T-helper 1 cell treated with Interleukin-12 subunit alpha and Interleukin-12 subunit beta and Interleukin-4 antibody, amounts not matched to agents 30 ng/mL and 1 ng/mL, for 36 hours (primary cell): ENCODE measurements at regions not wholly inside any gene's neighbourhood (a gene's known extent, or its start where the extent isn't known, plus 50 kb on each side); places are given as distances from the start of the nearest gene placed in this dataset.
"Not testable (repeated sequence)": the region's sequence is repeated elsewhere in the genome, so short reads cannot be mapped to it uniquely, and the experiment has no call there.

ENCODE experiments used
- intact Hi-C: fragments of 100-400 bp; cut with micrococcal nuclease; formaldehyde crosslinking; loops from one replicate; pipeline ENCODE4 v1.15.1; 2024

DNA sequence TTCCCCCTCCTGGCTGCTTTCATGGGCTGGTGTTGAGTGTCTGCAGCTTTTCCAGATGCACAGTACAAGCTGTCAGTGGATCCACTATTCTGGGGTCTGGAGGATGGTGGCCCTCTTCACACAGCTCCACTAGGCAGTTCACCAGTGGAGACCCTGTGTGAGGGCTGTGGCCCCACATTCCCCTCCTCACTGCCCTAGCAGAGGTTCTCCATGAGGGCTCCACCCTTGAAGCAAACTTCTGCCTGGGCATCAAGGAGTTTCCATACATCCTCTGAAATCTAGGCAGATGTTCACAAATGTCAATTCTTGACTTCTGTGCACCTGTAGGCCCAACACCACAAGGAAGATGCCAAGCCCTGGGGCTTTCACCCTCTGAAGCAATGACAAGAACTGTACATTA lies 1386.2 kb upstream of the ACVR2A start:
- intact Hi-C loops: no loop called here

DNA sequence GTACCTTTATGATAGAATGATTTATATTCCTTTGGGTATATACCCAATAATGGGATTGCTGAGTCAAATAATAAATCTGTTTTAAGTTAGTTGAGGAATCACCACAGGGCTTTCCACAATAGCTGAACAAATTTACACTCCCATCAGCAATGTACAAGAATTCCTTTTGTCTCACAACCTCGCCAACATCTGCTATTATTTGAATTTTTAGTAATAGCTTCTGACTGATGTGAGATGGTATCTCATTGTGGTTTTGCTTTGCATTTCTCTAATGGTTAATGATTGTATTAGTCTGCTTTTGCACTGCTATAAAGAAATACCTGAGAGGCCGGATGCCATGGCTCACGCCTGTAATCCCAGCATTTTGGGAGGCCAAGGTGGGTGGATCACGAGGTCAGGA lies 1387.6 kb upstream of the ACVR2A start:
- intact Hi-C loops: no loop called here

DNA sequence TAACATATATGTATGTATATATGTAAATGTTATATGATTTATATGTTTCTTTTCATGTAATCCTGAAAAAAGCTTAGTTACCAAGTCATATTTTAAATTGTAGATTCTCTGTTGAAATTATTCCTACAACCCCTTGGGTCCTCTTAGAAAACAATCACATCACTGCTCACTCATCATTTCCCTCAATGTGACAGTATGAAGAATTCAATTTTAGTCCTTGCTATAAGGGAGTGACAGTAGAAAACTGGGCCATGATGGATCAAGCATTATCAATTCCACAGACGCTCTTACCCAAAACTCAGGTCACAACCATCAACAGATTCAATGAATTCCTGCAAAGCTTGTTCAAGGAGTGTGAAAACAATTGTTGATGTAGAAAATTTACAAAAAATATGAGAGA lies 1389.5 kb upstream of the ACVR2A start:
- intact Hi-C loops: no loop called here

DNA sequence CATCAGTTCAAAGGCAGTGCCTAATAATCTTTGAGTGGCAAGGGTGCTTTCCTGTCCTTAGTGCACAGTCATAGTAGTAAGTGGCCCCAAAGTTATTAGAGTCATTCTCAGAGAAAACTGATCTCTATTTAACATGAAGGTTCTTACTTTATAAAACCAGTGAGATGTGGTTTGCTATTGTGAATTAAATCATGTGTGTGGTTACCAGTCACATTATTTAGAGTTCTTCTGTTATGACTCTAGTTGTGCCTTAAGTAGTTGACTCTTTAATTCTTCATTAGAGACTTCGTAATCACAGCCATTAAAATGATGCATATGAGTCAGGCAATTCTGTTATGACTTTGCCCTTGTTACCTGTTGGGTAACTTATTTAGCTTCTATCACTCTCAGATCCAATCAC lies 1392.9 kb upstream of the ACVR2A start:
- intact Hi-C loops: no loop called here

DNA sequence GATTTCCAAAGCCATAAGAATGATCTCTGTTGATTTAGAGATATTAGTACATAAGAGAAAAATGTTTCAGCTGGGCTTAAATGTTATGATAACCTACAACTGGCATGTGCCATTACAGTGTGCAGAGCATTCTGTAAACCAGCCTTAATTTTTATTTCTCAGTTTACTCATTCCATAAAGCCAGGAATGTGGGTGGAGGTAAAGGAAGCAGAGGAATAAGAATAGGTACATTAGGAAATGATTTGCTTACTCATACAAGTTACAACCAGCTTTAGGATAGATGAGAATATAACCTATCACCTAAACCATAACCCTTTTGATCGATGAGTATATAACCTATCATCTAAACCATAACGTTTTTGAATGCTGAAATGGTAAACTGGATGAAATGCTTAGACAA lies 1394.7 kb upstream of the ACVR2A start:
- intact Hi-C loops: no loop called here

DNA sequence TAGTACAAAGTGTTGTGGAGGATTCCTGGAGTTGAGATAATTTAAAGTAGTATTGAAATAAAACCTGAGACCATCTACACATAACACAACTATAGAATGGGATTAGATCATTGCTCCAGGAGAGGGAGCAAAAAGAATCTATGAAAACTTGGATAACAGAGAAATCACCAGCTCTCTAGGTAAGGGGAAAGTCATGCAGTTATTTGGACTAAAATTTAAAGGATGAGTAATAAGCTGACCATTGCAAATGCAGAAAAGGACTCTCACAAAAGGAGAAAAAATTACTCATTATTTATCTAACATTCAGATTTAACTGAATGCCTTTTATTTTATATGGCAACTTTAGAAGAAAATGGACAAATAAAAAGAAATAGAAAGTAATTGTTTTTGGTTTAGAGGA lies 1399.8 kb upstream of the ACVR2A start:
- intact Hi-C loops: no loop called here

DNA sequence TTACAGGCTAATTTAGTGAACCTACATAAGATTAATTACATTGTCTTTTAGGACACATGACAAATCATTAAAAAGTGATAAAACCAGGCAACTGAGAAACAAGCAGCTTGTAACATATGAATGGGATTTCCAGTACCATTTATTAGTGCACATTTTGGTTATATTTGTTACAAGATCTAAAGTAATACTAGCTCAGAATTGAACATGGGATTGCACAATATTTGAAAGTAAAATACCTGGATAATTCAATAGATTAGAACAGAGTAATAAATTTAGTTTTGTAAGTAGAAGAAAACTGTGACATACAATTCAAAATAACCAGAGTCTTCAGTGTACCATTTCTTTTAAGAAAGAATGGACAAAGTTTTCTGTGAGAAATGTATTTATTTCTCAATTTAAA lies 1400.7 kb upstream of the ACVR2A start:
- intact Hi-C loops: no loop called here

DNA sequence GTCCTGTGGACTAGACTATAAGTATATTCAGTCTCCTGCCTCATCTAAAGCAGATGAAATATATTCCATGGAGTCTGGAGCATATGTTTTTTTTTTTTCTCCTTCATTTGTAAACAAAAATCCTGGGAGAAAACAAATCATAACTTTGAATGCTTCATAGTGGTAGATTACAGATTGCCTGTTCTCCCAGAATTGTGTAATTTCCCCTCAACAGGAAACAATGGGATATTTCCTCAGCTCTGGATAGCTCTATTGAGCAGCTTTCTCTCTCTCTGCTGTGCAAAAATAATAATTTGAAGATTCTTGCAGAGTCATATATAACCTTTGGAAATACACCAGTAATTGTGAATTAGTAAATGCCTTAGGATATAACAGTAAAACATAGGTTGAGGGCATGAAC lies 1406.6 kb upstream of the ACVR2A start:
- intact Hi-C loops: loop anchor here (2.0 kb wide), 1 partner anchor 59 kb away; no protein-coding TSS in a partner anchor

DNA sequence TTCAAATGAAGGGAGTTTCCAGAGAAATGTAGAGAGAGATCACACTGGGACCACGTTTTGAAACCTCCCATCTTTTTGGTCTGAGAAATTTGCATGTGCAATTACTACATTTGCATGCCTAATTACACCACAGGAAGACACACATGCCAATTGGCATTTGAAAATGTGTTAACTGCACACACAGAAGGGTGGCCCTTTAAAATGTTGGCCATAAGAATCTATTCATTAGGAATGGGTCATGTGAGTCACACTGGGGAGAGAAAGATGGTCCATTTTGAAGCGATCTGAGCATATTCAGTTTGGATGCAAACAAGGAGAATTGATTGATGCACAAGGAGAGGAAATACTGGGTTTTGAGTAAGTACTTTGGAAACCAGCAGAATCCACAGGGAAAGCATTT lies 1407.1 kb upstream of the ACVR2A start:
- intact Hi-C loops: loop anchor here (2.0 kb wide), 1 partner anchor 59 kb away; no protein-coding TSS in a partner anchor

DNA sequence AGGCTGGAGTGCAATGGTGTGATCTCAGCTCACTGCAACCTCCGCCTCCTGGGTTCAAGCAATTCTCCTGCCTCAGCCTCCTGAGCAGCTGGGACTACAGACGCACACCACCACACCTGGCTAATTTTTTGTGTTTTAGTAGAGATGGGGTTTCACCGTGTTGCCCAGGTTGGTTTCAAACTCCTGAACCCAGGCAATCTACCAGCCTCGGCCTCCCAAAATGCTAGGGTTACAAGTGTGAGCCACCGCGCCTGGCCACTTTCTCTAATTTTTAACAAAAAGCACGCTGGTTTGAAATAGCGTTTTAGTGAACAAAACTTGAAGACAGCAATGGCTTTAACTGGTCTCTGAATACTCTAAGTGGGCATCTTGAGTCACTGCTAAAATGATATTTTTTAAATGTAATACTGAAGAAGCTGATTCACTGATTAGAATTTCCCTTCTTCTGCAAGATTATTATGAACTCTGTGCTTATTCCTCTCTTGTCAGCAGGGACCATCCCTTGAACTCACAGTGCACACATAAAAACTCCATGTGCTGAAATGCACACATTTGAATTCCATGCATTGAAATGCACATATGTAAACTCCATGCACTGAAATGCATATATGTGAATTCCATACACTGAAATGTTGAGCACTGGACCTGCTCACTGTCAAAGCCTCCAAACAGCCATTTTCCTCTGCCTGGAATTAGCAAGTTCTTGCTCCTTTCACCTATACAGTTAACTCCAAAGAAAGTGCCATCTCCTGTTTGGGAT lies 1411.5 kb upstream of the ACVR2A start:
- intact Hi-C loops: no loop called here

DNA sequence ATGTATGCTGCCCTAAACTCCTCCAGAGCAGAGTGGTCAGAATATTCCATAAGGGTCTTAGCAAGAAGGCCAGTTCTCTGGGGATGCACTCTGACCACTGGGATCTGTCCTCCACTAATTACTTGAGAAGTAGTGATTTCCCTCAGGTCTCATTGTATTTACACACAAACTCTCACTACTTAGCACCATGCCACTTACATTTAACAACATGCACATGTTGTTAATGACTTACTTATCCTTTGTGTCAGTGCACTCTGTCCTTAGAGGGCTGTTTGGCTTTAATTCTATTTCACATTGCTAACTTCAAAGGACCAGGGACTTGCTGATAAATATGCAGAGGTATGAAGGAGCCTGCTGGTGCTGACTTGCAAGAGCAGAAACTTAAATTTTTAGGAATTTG lies 1415.5 kb upstream of the ACVR2A start:
- intact Hi-C loops: no loop called here

DNA sequence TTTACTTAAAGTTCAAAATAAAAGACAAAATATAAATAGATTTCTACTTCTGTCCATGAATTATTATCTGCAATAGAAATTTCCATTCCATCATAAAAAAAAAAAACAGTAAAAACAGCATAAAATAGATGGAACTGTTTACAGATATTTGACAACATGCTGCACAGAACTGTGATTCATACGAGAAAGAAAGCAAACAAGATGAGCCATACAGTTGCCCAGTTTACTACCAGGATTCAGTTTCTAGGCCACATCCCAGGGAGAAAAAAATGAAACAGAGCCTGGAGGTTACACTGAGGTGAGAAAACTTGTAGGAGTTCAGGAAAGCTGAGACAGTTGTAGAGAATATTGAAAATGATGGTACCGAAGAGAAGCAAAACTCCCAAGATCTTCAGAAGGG lies 1426.9 kb upstream of the ACVR2A start:
- intact Hi-C loops: no loop called here

DNA sequence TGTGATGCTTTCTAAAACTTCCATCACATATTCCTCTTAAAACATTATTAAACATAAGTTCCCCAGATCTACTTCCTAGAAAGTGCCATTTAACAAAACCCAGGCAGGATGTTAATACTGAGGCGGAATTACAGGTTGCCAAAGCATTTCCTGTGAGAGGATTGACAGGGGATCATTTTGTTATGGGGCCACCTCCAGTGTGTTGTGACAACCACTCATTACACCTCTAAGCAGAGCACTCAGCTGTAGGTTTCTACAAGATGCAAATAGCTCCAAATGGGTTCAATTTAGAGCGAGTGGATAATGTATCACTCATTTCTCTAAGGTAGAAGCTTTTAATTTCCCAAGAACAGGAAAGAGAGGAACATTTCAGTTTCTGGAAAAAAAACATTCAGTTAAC lies 1429.5 kb upstream of the ACVR2A start:
- intact Hi-C loops: no loop called here

DNA sequence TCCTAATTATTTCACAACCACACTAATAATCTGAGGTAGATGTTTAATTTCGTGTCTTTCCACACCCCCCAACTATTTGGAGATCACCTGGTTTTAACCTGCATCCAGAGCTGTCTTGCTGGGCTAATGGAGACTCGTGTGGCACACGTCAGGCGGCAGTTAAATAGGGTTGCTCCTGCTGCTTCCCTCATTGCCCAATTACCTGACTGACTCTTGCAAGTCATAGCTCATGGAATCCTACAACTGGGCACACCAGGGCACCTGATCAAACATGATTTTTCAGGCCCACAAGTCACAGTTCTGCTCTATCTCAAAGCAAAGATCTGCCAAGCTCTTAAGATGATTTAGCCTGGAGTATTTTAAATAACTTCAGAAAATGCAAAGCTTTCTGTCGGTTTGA lies 1430.4 kb upstream of the ACVR2A start:
- intact Hi-C loops: no loop called here

DNA sequence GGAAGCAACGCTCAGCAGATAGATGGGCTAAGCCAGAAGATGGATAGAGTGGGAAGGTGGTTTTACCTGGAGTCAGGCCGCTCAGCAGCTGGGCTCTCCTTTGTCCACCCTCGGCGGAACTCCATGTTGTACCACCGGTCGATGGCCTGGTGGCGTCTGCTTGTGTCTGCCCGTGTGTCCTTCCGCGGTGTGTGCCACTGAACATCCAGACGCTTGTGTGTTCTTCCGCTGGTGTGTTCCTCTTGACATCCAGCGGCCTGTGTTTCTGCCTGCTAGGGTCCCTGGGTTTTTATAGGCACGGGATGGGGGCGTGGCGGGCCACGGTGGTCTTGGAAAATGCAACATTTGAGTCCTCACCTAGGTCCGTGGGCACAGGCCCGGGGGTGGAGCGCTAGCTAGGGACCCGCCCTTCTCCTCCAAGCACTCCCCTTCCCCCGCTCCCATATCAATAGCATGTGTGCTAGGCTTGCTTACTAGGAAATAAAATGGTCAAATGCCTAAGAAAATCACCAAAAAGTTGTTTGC lies 1431.7 kb upstream of the ACVR2A start:
- intact Hi-C loops: no loop called here

DNA sequence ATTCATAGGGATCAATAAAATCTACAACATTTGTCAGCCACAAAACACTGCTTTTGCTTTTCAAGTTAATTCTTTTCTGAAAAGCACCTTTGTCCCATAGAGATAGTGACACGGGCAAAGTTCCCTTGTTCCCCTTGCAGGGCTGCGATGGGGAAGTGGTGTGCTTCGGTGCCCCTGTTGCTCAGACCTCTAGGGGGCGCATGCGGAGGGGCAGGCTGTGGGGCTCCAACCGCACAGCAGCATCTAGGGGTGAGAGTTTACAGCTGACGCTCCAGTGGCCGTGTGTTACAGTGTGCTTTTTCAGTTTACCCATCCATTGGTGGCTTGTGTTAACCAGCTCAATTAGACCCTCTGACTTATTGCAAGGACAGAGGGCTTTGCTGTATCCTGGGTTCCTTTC lies 1432.2 kb upstream of the ACVR2A start:
- intact Hi-C loops: no loop called here

DNA sequence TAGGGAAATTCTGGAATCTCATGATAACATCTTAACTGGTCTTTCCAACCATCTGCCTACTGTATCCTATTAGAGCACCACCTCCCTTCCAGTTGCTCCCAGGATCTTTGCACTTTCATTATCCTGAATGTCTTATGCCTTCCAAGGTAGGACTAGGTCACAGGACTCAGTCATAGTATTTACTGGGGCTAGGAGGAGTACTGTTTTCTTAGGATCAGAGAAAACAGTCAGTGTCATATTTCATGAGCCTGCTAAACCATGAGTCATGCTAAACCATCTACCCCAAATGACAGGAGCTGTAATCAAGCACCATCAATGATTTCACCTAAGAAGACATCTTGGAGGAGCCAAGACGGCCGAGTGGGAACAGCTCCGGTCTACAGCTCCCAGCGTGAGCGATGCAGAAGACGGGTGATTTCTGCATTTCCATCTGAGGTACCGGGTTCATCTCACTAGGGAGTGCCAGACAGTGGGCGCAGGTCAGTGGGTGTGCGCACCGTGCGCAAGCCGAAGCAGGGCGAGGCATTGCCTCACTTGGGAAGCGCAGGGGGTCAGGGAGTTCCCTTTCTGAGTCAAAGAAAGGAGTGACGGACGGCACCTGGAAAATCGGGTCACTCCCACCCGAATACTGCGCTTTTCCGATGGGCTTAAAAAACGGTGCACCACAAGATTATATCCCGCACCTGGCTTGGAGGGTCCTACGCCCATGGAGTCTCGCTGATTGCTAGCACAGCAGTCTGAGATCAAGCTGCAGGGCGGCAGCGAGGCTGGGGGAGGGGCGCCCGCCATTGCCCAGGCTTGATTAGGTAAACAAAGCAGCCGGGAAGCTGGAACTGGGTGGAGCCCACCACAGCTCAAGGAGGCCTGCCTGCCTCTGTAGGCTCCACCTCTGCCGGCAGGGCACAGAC lies 1439.2 kb upstream of the ACVR2A start:
- intact Hi-C loops: not testable (repeated sequence)

DNA sequence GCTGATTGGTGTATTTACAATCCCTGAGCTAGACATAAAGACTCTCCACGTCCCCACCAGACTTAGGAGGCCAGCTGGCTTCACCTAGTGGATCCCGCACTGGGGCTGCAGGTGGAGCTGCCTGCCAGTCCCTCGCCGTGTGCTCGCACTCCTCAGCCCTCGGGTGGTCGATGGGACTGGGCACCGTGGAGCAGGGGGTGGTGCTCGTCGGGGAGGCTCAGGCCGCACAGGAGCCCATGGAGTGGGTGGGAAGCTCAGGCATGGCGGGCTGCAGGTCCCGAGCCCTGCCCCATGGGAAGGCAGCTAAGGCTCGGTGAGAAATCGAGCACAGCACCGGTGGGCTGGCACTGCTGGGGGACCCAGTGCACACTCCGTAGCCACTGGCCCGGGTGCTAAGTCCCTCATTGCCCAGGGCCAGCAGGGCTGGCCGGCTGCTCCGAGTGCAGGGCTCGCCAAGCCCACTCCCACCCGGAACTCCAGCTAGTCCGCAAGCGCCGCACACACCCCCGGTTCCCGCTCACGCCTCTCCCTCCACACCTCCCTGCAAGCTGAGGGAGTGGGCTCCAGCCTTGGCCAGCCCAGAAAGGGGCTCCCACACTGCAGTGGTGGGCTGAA lies 1441.2 kb upstream of the ACVR2A start:
- intact Hi-C loops: not testable (repeated sequence)

DNA sequence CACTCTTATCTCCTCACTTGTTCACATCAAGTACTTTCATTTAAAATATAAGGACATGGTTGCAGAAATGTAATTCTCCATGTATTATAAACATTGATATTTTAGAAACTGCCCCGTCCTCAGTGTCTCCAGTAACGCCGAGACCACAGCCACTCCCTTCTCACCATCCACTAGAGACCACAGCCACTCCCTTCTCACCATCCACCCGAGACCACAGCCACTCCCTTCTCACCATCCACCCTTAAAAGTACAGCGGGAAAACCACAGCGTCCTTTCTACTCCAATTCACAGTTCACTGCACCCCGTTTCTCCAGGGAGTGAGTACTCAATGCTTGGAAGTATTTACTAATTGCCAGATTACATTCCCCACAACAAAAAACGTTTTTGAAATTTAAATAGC lies 1452.2 kb upstream of the ACVR2A start:
- intact Hi-C loops: no loop called here

DNA sequence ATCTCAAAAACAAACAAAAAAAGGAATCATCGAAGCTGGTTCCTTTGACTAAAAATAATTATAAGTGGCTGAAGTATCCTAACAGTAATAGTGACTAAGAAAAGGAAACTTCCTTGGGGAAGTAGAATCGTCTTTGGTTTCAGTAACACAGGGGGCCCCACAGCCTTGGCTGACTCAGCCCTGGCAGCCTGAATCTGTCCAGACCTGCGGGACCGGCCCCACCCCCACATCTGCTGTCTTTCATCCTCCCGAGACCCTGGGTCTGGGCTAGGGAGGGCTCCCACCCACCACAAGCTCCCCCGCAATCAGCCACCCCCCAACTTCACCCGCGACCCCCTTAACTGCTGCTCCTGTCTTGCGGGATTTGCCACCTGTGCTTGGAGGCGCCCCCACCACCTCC lies 1452.6 kb upstream of the ACVR2A start:
- intact Hi-C loops: no loop called here

DNA sequence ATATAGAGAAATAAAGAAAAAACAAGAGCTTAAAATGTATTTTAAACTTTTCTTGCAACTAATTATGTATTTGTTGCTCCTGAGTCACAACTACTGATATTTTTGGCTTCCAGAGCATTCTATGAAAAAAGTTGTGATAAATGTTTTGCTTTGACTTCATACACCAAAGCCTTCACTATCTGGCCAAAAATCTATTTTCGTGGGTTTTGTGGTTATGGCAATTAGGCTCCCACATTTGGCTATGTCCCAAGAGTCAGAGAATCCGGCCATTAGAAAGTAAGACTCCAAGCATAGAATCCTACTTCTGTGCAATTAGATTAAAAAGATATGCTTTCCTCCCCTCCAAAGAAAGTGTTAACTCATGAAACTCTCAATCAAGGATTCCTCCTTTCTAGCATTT lies 1456.1 kb upstream of the ACVR2A start:
- intact Hi-C loops: no loop called here

DNA sequence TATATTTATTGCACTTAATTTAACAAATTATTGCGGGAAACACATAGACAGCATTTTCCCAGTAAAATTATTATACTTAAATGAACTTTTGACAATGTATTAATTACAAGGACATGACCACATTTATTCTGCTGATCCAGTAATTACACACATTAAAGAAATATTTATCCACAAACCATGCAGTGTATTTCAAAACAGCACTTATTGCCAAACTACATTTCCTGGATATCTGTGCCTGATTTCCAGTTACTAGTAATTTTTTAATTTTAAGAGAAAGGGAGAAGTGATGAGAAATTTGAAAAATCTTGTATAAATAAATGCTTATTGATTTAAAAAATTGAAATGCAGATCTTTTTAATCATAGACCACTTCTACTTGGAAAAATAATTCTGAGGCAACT lies 1458.7 kb upstream of the ACVR2A start:
- intact Hi-C loops: no loop called here
